Ascending aorta (tissue), 2 donors: ENCODE measurements at regions not wholly inside any gene's neighbourhood (a gene's known extent, or its start where the extent isn't known, plus 50 kb on each side); places are given as distances from the start of the nearest gene placed in this dataset.

ENCODE experiments used
- DNase-seq, 2 donors: peaks; one replicate each; pipeline ENCODE4 v3.0.0-alpha.2; 2019; ENCODE audit warnings: low spot score in 2 of 2
- H3K27ac ChIP-seq, 2 donors: fragments of 200-600 bp; sonication (generic); one replicate each; pipeline ENCODE4 v1.5.1; 2016 to 2017; ENCODE audit warnings: mild to moderate bottlenecking in 1 of 2
- H3K27me3 ChIP-seq: fragments of 200-600 bp; sonication (generic); one replicate; pipeline ENCODE4 v1.5.1; 2017
- H3K36me3 ChIP-seq, 2 donors: fragments of 200-600 bp; sonication (generic); one replicate each; pipeline ENCODE4 v1.5.1; 2016
- H3K4me1 ChIP-seq, 2 donors: fragments of 200-600 bp; sonication (generic); one replicate each; pipeline ENCODE4 v1.5.1; 2016 to 2017; ENCODE audit warnings: mild to moderate bottlenecking in 1 of 2
- H3K4me3 ChIP-seq, 2 donors: fragments of 200-600 bp; sonication (generic); one replicate each; pipeline ENCODE4 v1.5.1; 2016 to 2017; ENCODE audit warnings: mild to moderate bottlenecking in 1 of 2
- H3K9me3 ChIP-seq, 2 donors: fragments of 200-600 bp; sonication (generic); one replicate each; pipeline ENCODE4 v1.5.1; 2016
- CTCF ChIP-seq, 3 experiments: fragments of 200-600 bp in 2 of 3; fragments of 450-650 bp in 1 of 3; sonication (generic) in 2 of 3; IDR thresholded peaks; one replicate each; pipeline ENCODE4 v1.5.1; 2016 to 2019; ENCODE audit warnings: antibody characterized with exemption in 3 of 3, mild to moderate bottlenecking in 1 of 3, moderate library complexity in 1 of 3
- intact Hi-C: fragments of 100-400 bp; cut with DNase I; formaldehyde crosslinking; loops from one replicate; pipeline ENCODE4 v1.15.1; 2023

DNA sequence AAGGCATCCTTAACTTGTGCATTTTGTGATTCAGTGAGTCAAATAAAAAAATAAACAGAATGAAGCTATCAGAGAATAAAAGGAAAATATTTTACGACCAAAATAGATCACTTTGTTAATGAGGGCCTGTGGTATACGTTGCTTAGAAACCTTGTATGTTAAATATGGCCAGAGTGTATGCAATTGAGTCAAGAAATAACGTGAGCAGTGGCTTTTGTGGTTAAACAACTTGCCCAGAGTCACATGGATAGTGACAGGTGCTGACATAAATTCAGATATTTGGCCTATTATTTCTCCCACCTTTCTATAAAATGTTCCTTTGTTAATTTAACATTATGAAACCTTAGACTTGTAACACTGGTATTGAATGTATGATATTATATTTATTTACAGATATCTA lies 393.4 kb downstream of the PABPC4L start:
- no peak for DNase-seq
- intact Hi-C loops: no loop called here
- no peak for TF ChIP-seq CTCF (IDR thresholded peaks at IDR 0.05)

GRCh38 chr4:133803341-133803740 lies 398.2 kb downstream of the PABPC4L start:
- Histone ChIP-seq H3K9me3 (no peaks in the 10 kb centered on the region), H3K36me3 (no peaks in the 10 kb centered on the region), H3K27me3 (no peaks in the 10 kb centered on the region), H3K27ac (no peak overlapping the region), H3K4me1 (no peaks in the 10 kb centered on the region), H3K4me3 (no peak overlapping the region)
- TF ChIP-seq CTCF (IDR thresholded peaks at IDR 0.05): no peak
- intact Hi-C loops: no loop called here
- DNase-seq: no peak

More for the DNA sequence above, 393.4 kb downstream of the PABPC4L start:
- H3K9me3 ChIP-seq: peaks cover 0 to under 1% of the 10 kb centered on the region in 2 donors
- no peaks in the 10 kb centered on the region for H3K4me1 ChIP-seq
- H3K27ac ChIP-seq: no peak overlapping the region
- no peaks in the 10 kb centered on the region for H3K27me3 ChIP-seq
- no peak overlapping the region for H3K4me3 ChIP-seq
- peaks cover 0 to 4% of the 10 kb centered on the region in 2 donors for H3K36me3 ChIP-seq

- no peak for DNase-seq
- H3K9me3 ChIP-seq: no peaks in the 10 kb centered on the region
- no peaks in the 10 kb centered on the region for H3K27me3 ChIP-seq
- no peak overlapping the region for H3K4me3 ChIP-seq
- no peak for TF ChIP-seq CTCF (IDR thresholded peaks at IDR 0.05)
- H3K36me3 ChIP-seq: no peaks in the 10 kb centered on the region
- intact Hi-C loops: no loop called here
- H3K27ac ChIP-seq: no peak overlapping the region
- no peaks in the 10 kb centered on the region for H3K4me1 ChIP-seq
Observed at GRCh38 chr4:133802359-133803140, 399.0 kb downstream of the PABPC4L start.

DNA sequence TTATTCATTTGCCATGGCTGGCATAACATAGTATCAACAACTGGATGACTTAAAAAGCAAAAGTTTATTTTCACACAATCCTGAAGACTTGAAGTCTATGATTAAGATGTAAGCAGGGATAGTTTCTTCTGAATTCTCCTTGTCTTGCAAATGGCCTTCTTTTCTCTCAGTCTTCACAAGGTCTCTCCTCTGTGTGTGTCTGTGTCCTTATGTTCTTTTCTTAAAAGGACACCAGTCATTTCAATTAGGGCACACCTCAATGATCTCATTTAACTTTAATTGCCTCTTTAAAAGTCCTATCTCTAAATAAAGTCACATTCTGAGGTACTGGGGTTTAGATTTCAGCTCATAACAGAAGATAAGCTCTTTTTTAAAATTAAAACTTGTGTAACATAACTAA lies 399.7 kb downstream of the PABPC4L start:
- Histone ChIP-seq H3K36me3 (no peaks in the 10 kb centered on the region), H3K4me1 (no peaks in the 10 kb centered on the region), H3K9me3 (no peaks in the 10 kb centered on the region), H3K27ac (no peak overlapping the region), H3K4me3 (no peak overlapping the region), H3K27me3 (no peaks in the 10 kb centered on the region)
- no peak for DNase-seq
- no peak for TF ChIP-seq CTCF (IDR thresholded peaks at IDR 0.05)
- intact Hi-C loops: no loop called here

GRCh38 chr4:133800966-133801365 lies 400.6 kb downstream of the PABPC4L start:
- no peaks in the 10 kb centered on the region for H3K36me3 ChIP-seq
- no peaks in the 10 kb centered on the region for H3K9me3 ChIP-seq
- H3K27ac ChIP-seq: no peak overlapping the region
- DNase-seq: no peak
- no peaks in the 10 kb centered on the region for H3K27me3 ChIP-seq
- intact Hi-C loops: no loop called here
- H3K4me1 ChIP-seq: no peaks in the 10 kb centered on the region
- no peak for TF ChIP-seq CTCF (IDR thresholded peaks at IDR 0.05)
- H3K4me3 ChIP-seq: no peak overlapping the region
